GM23338 (cell line): ENCODE measurements at regions not wholly inside any gene's neighbourhood (a gene's known extent, or its start where the extent isn't known, plus 50 kb on each side); places are given as distances from the start of the nearest gene placed in this dataset.

Experiments used
- ATAC-seq: fragments of 200-7000 bp; cut with Tn5 transposase; 3 replicates; pipeline ENCODE4 v1.9.1; 2020
- DNase-seq: peaks from one replicate; pipeline ENCODE4 v3.0.0-alpha.2; 2015; ENCODE audit warnings: low spot score
- H2AFZ ChIP-seq: fragments of 200-600 bp; sonication (generic); 2 replicates; pipeline ENCODE4 v1.8.0; 2016; ENCODE audit warnings: antibody characterized with exemption, mild to moderate bottlenecking, moderate library complexity
- H3F3A ChIP-seq: fragments of 200-600 bp; sonication (generic); replicated peaks from 2 replicates; pipeline ENCODE4 v1.8.0; 2017; ENCODE audit warnings: antibody characterized with exemption, mixed run types, low read depth
- H3K27ac ChIP-seq: fragments of 200-600 bp; sonication (generic); 2 replicates; pipeline ENCODE4 v1.6.1; 2016; ENCODE audit warnings: low read depth
- H3K27me3 ChIP-seq: fragments of 200-600 bp; sonication (generic); 2 replicates; pipeline ENCODE4 v1.8.0; 2016; ENCODE audit warnings: mild to moderate bottlenecking, mixed run types, moderate library complexity; ENCODE audit not compliant: insufficient read depth
- H3K36me3 ChIP-seq: fragments of 200-600 bp; sonication (generic); 2 replicates; pipeline ENCODE4 v1.8.0; 2016; ENCODE audit warnings: mild to moderate bottlenecking; ENCODE audit not compliant: insufficient read depth
- H3K4me1 ChIP-seq: fragments of 200-600 bp; sonication (generic); 2 replicates; pipeline ENCODE4 v1.8.0; 2016; ENCODE audit warnings: mild to moderate bottlenecking, moderate library complexity; ENCODE audit not compliant: insufficient read depth
- H3K4me2 ChIP-seq: fragments of 200-600 bp; sonication (generic); 2 replicates; pipeline ENCODE4 v1.7.1; 2017; ENCODE audit warnings: mixed run types
- H3K4me3 ChIP-seq: fragments of 200-600 bp; sonication (generic); 2 replicates; pipeline ENCODE4 v1.6.1; 2016; ENCODE audit warnings: mixed run types
- H3K79me2 ChIP-seq: fragments of 200-600 bp; sonication (generic); replicated peaks from 2 replicates; pipeline ENCODE4 v1.8.0; 2017; ENCODE audit warnings: mild to moderate bottlenecking; ENCODE audit not compliant: insufficient read depth
- H3K9me2 ChIP-seq: fragments of 200-600 bp; sonication (generic); 2 replicates; pipeline ENCODE4 v1.8.0; 2017; ENCODE audit not compliant: insufficient read depth
- H4K20me1 ChIP-seq: fragments of 200-600 bp; sonication (generic); replicated peaks from 2 replicates; pipeline ENCODE4 v1.8.0; 2017; ENCODE audit warnings: mild to moderate bottlenecking; ENCODE audit not compliant: insufficient read depth
- H3K27ac Mint-ChIP-seq: 2 replicates; pipeline ENCODE4 v1.8.0; 2020; ENCODE audit warnings: inconsistent platforms, mild to moderate bottlenecking, moderate library complexity, mixed read lengths
- H3K27me3 Mint-ChIP-seq: 3 replicates; pipeline ENCODE4 v1.8.0; 2022; ENCODE audit warnings: low read depth, mild to moderate bottlenecking, moderate library complexity, mixed read lengths, inconsistent platforms; ENCODE audit not compliant: insufficient read depth, poor library complexity
- H3K36me3 Mint-ChIP-seq: 3 replicates; pipeline ENCODE4 v1.8.0; 2021; ENCODE audit warnings: low read depth, mild to moderate bottlenecking, inconsistent platforms, moderate library complexity, mixed read lengths
- H3K4me1 Mint-ChIP-seq: 3 replicates; pipeline ENCODE4 v1.8.0; 2020; ENCODE audit warnings: mild to moderate bottlenecking, inconsistent platforms, mixed read lengths
- H3K4me3 Mint-ChIP-seq: 3 replicates; pipeline ENCODE4 v1.8.0; 2021; ENCODE audit warnings: moderate library complexity, mild to moderate bottlenecking, inconsistent platforms, mixed read lengths
- H3K9me3 Mint-ChIP-seq: 3 replicates; pipeline ENCODE4 v1.8.0; 2020; ENCODE audit warnings: moderate library complexity, mild to moderate bottlenecking, inconsistent platforms, mixed read lengths
- EZH2phosphoT487 ChIP-seq: fragments of 200-600 bp; sonication (generic); IDR thresholded peaks from one replicate; pipeline ENCODE4 v1.8.1; 2018; ENCODE audit warnings: antibody characterized with exemption; ENCODE audit not compliant: unreplicated experiment
- JUNB ChIP-seq: IDR thresholded peaks from one replicate; pipeline ENCODE4 v1.6.1; 2016; ENCODE audit warnings: antibody characterized with exemption; ENCODE audit not compliant: unreplicated experiment
- ZNF114 ChIP-seq: fragments of 250-450 bp; sonication (Bioruptor Pico); IDR thresholded peaks from 2 replicates; pipeline ENCODE4 v1.5.0; 2020; ENCODE audit warnings: mild to moderate bottlenecking, moderate library complexity
- ZNF331 ChIP-seq: fragments of 250-450 bp; sonication (Bioruptor Pico); IDR thresholded peaks from 2 replicates; pipeline ENCODE4 v1.5.0; 2020; ENCODE audit warnings: low read depth, mild to moderate bottlenecking, moderate library complexity
- TF ChIP-seq, protein P1 (sequence below): IDR thresholded peaks from one replicate; pipeline ENCODE4 v1.6.1; 2018; ENCODE audit warnings: antibody characterized with exemption; ENCODE audit not compliant: unreplicated experiment
- TF ChIP-seq, protein P2 (sequence below): IDR thresholded peaks from 2 replicates; pipeline ENCODE4 v1.6.1; 2016; ENCODE audit warnings: antibody characterized with exemption
- TF ChIP-seq, protein P3 (sequence below): fragments of 250-450 bp; sonication (Bioruptor Pico); IDR thresholded peaks from 2 replicates; pipeline ENCODE4 v1.5.0; 2020; ENCODE audit warnings: mild to moderate bottlenecking, moderate library complexity

DNA sequence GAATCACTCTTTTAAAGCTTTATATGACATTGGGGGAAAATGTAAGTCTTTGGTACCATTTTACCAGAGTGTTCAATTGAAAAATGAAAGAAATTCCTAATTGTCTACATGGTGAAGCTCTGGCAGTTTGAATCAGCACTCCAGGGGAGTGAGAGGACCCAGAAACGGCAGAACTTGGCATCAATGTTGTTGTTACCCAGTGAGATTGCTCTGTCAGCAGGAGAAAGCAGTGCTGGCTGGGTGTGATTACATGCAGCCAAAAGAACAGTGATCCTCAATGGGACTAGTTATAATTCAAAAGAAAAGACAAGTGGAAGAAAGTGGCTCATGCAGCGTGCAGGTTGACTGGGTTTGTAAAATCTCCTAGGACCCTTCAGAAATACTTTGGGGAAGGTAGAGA is 206.4 kb downstream of the PTPRC start:
- Histone ChIP-seq H3K9me2 (no peaks in the 10 kb centered on the region), H3K27me3 (no peaks in the 10 kb centered on the region), H3F3A (no peaks in the 10 kb centered on the region), H3K36me3 (no peaks in the 10 kb centered on the region), H3K4me2 (no peak overlapping the region), H3K27ac (no peak overlapping the region), H4K20me1 (no peaks in the 10 kb centered on the region), H3K4me1 (no peaks in the 10 kb centered on the region), H2AFZ (no peak overlapping the region), H3K4me3 (no peak overlapping the region), H3K79me2 (no peaks in the 10 kb centered on the region)
- Mint-ChIP-seq H3K36me3 (no peaks in the 10 kb centered on the region), H3K4me3 (no peak overlapping the region), H3K9me3 (no peaks in the 10 kb centered on the region), H3K27ac (no peak overlapping the region), H3K4me1 (no peaks in the 10 kb centered on the region), H3K27me3 (no peaks in the 10 kb centered on the region)
- DNase-seq (no peak), ATAC-seq (no peak)
- TF ChIP-seq ZNF331 (no peak), EZH2phosphoT487 (no peak), ZNF114 (no peak), JUNB (no peak)
- TF ChIP-seq, protein P1, sequence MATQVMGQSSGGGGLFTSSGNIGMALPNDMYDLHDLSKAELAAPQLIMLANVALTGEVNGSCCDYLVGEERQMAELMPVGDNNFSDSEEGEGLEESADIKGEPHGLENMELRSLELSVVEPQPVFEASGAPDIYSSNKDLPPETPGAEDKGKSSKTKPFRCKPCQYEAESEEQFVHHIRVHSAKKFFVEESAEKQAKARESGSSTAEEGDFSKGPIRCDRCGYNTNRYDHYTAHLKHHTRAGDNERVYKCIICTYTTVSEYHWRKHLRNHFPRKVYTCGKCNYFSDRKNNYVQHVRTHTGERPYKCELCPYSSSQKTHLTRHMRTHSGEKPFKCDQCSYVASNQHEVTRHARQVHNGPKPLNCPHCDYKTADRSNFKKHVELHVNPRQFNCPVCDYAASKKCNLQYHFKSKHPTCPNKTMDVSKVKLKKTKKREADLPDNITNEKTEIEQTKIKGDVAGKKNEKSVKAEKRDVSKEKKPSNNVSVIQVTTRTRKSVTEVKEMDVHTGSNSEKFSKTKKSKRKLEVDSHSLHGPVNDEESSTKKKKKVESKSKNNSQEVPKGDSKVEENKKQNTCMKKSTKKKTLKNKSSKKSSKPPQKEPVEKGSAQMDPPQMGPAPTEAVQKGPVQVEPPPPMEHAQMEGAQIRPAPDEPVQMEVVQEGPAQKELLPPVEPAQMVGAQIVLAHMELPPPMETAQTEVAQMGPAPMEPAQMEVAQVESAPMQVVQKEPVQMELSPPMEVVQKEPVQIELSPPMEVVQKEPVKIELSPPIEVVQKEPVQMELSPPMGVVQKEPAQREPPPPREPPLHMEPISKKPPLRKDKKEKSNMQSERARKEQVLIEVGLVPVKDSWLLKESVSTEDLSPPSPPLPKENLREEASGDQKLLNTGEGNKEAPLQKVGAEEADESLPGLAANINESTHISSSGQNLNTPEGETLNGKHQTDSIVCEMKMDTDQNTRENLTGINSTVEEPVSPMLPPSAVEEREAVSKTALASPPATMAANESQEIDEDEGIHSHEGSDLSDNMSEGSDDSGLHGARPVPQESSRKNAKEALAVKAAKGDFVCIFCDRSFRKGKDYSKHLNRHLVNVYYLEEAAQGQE, result no peak
- TF ChIP-seq, protein P2, sequence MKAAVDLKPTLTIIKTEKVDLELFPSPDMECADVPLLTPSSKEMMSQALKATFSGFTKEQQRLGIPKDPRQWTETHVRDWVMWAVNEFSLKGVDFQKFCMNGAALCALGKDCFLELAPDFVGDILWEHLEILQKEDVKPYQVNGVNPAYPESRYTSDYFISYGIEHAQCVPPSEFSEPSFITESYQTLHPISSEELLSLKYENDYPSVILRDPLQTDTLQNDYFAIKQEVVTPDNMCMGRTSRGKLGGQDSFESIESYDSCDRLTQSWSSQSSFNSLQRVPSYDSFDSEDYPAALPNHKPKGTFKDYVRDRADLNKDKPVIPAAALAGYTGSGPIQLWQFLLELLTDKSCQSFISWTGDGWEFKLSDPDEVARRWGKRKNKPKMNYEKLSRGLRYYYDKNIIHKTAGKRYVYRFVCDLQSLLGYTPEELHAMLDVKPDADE, result no peak
- TF ChIP-seq, protein P3, sequence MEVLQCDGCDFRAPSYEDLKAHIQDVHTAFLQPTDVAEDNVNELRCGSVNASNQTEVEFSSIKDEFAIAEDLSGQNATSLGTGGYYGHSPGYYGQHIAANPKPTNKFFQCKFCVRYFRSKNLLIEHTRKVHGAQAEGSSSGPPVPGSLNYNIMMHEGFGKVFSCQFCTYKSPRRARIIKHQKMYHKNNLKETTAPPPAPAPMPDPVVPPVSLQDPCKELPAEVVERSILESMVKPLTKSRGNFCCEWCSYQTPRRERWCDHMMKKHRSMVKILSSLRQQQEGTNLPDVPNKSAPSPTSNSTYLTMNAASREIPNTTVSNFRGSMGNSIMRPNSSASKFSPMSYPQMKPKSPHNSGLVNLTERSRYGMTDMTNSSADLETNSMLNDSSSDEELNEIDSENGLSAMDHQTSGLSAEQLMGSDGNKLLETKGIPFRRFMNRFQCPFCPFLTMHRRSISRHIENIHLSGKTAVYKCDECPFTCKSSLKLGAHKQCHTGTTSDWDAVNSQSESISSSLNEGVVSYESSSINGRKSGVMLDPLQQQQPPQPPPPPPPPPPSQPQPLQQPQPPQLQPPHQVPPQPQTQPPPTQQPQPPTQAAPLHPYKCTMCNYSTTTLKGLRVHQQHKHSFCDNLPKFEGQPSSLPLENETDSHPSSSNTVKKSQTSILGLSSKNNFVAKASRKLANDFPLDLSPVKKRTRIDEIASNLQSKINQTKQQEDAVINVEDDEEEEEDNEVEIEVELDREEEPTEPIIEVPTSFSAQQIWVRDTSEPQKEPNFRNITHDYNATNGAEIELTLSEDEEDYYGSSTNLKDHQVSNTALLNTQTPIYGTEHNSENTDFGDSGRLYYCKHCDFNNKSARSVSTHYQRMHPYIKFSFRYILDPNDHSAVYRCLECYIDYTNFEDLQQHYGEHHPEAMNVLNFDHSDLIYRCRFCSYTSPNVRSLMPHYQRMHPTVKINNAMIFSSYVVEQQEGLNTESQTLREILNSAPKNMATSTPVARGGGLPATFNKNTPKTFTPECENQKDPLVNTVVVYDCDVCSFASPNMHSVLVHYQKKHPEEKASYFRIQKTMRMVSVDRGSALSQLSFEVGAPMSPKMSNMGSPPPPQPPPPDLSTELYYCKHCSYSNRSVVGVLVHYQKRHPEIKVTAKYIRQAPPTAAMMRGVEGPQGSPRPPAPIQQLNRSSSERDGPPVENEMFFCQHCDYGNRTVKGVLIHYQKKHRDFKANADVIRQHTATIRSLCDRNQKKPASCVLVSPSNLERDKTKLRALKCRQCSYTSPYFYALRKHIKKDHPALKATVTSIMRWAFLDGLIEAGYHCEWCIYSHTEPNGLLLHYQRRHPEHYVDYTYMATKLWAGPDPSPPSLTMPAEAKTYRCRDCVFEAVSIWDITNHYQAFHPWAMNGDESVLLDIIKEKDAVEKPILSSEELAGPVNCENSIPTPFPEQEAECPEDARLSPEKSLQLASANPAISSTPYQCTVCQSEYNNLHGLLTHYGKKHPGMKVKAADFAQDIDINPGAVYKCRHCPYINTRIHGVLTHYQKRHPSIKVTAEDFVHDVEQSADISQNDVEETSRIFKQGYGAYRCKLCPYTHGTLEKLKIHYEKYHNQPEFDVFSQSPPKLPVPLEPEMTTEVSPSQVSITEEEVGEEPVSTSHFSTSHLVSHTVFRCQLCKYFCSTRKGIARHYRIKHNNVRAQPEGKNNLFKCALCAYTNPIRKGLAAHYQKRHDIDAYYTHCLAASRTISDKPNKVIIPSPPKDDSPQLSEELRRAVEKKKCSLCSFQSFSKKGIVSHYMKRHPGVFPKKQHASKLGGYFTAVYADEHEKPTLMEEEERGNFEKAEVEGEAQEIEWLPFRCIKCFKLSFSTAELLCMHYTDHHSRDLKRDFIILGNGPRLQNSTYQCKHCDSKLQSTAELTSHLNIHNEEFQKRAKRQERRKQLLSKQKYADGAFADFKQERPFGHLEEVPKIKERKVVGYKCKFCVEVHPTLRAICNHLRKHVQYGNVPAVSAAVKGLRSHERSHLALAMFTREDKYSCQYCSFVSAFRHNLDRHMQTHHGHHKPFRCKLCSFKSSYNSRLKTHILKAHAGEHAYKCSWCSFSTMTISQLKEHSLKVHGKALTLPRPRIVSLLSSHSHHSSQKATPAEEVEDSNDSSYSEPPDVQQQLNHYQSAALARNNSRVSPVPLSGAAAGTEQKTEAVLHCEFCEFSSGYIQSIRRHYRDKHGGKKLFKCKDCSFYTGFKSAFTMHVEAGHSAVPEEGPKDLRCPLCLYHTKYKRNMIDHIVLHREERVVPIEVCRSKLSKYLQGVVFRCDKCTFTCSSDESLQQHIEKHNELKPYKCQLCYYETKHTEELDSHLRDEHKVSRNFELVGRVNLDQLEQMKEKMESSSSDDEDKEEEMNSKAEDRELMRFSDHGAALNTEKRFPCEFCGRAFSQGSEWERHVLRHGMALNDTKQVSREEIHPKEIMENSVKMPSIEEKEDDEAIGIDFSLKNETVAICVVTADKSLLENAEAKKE, result no peak
